Transverse colon (tissue), 4 donors: ENCODE measurements at regions not wholly inside any gene's neighbourhood (a gene's known extent, or its start where the extent isn't known, plus 50 kb on each side); places are given as distances from the start of the nearest gene placed in this dataset.

Experiments used
- DNase-seq: peaks from one replicate; pipeline ENCODE4 v3.0.0-alpha.2; 2019
- H3K27ac ChIP-seq, 4 donors: fragments of 200-600 bp; sonication (generic); 2 replicates each; pipeline ENCODE4 v1.5.1; 2016 to 2018; ENCODE audit warnings: inconsistent platforms in 4 of 4
- H3K27me3 ChIP-seq: fragments of 200-600 bp; sonication (generic); 2 replicates; pipeline ENCODE4 v1.5.1; 2017; ENCODE audit warnings: inconsistent platforms
- H3K36me3 ChIP-seq, 4 donors: fragments of 200-600 bp; sonication (generic); 2 replicates each; pipeline ENCODE4 v1.5.1; 2017 to 2019; ENCODE audit warnings: inconsistent platforms in 4 of 4
- H3K4me1 ChIP-seq, 4 donors: fragments of 200-600 bp; sonication (generic); 2 replicates each; pipeline ENCODE4 v1.5.1; 2017 to 2020; ENCODE audit warnings: inconsistent platforms in 4 of 4
- H3K4me3 ChIP-seq, 4 donors: fragments of 200-600 bp; sonication (generic); 1 replicate in 1 of 4; 2 replicates in 3 of 4; pipeline versions ENCODE4 v1.5.1 to v1.6.1; 2017 to 2019; ENCODE audit warnings: inconsistent platforms in 4 of 4
- H3K9me3 ChIP-seq, 2 donors: fragments of 200-600 bp; sonication (generic); 2 replicates each; pipeline ENCODE4 v1.5.1; 2017 to 2019; ENCODE audit warnings: inconsistent platforms in 2 of 2
- CTCF ChIP-seq, 5 experiments: fragments of 200-600 bp in 3 of 5; fragments of 450-650 bp in 2 of 5; sonication (generic) in 3 of 5; IDR thresholded peaks; 1 replicate in 2 of 5; 2 replicates in 3 of 5; pipeline ENCODE4 v1.5.1; 2016 to 2017; ENCODE audit warnings: antibody characterized with exemption in 5 of 5, inconsistent platforms in 3 of 5, mild to moderate bottlenecking in 2 of 5, moderate library complexity in 1 of 5
- EP300 ChIP-seq: sonication (generic); formaldehyde crosslinking; IDR thresholded peaks from one replicate; pipeline ENCODE4 v1.6.1; 2017; ENCODE audit warnings: antibody characterized with exemption, low read depth
- POLR2A ChIP-seq: fragments of 450-650 bp; IDR thresholded peaks from one replicate; pipeline ENCODE4 v1.6.1; 2016; ENCODE audit warnings: antibody characterized with exemption, mild to moderate bottlenecking, moderate library complexity
- POLR2AphosphoS5 ChIP-seq, 3 donors: sonication (generic); formaldehyde crosslinking; IDR thresholded peaks; one replicate each; pipeline ENCODE4 v1.6.1; 2016; ENCODE audit warnings: antibody characterized with exemption in 3 of 3
- WGBS, 2 donors: methylation state at CpG; one replicate each; pipeline ENCODE4 v1.1.5; 2018; ENCODE audit warnings: low coverage in 1 of 2; 5-methylcytosine and 5-hydroxymethylcytosine counted together
- in situ Hi-C, 4 donors: fragments of 200-750 bp; cut with MboI; loops; one replicate each; pipeline versions ENCODE4 v1.15.0 to v1.15.1; 2017; ENCODE audit warnings: low sequenced_read_pairs in 3 of 4, low pct_ligation_motif_present in 1 of 4, low pct_unique_long_range_greater_than_20kb in 1 of 4
- intact Hi-C: fragments of 100-400 bp; cut with DNase I; formaldehyde crosslinking; loops from one replicate; pipeline ENCODE4 v1.15.1; 2023; ENCODE audit warnings: low total_unique reads

GRCh38 chr16:79269211-79269863, 331.2 kb downstream of the MAF start:
- peaks cover 0 to 5% (median 0%) of the 10 kb centered on the region in 4 donors for H3K4me1 ChIP-seq
- no peak for TF ChIP-seq EP300
- TF ChIP-seq CTCF (IDR thresholded peaks at IDR 0.05): no peak
- TF ChIP-seq POLR2A: no peak
- no peak for TF ChIP-seq POLR2AphosphoS5 (IDR thresholded peaks at IDR 0.05)
- H3K9me3 ChIP-seq: no peaks in the 10 kb centered on the region
- no peaks in the 10 kb centered on the region for H3K27me3 ChIP-seq
- no peak overlapping the region for H3K4me3 ChIP-seq
- no peak overlapping the region for H3K27ac ChIP-seq
- in situ Hi-C loops (no loop called here), intact Hi-C loops (no loop called here)
- DNase-seq: no peak
- WGBS, 2 donors: 69% methylated on average over 8 of the region's 8 CpGs; no CpG with 5 or more reads in 1 of the 2 donors
- H3K36me3 ChIP-seq: no peaks in the 10 kb centered on the region

GRCh38 chr16:79267781-79268180, 332.8 kb downstream of the MAF start:
- Histone ChIP-seq H3K4me1 (peaks cover 0 to 5% (median 0%) of the 10 kb centered on the region in 4 donors), H3K36me3 (no peaks in the 10 kb centered on the region), H3K27me3 (no peaks in the 10 kb centered on the region), H3K4me3 (no peak overlapping the region), H3K9me3 (no peaks in the 10 kb centered on the region), H3K27ac (no peak overlapping the region)
- 86 to 87% methylated on average over 3 to 6 of the region's 6 CpGs for WGBS, 2 donors
- intact Hi-C loops: no loop called here
- in situ Hi-C loops: no loop called here
- TF ChIP-seq POLR2A (no peak), EP300 (no peak), POLR2AphosphoS5 (IDR thresholded peaks at IDR 0.05) (no peak), CTCF (IDR thresholded peaks at IDR 0.05) (no peak)
- no peak for DNase-seq

- H3K36me3 ChIP-seq: no peaks in the 10 kb centered on the region
- in situ Hi-C loops (no loop called here), intact Hi-C loops (no loop called here)
- no peak overlapping the region for H3K27ac ChIP-seq
- no peaks in the 10 kb centered on the region for H3K27me3 ChIP-seq
- TF ChIP-seq POLR2AphosphoS5 (IDR thresholded peaks at IDR 0.05) (no peak), POLR2A (no peak), CTCF (IDR thresholded peaks at IDR 0.05) (no peak), EP300 (no peak)
- peaks cover 0 to 5% (median 0%) of the 10 kb centered on the region in 4 donors for H3K4me1 ChIP-seq
- no peak for DNase-seq
- no peaks in the 10 kb centered on the region for H3K9me3 ChIP-seq
- H3K4me3 ChIP-seq: no peak overlapping the region
- 83 to 90% methylated on average over 5 to 6 of the region's 6 CpGs for WGBS, 2 donors
Observed at GRCh38 chr16:79267146-79267545, 333.4 kb downstream of the MAF start.

- no peaks in the 10 kb centered on the region for H3K27me3 ChIP-seq
- intact Hi-C loops (no loop called here), in situ Hi-C loops (no loop called here)
- no peaks in the 10 kb centered on the region for H3K36me3 ChIP-seq
- H3K27ac ChIP-seq: no peak overlapping the region
- DNase-seq: no peak
- no peaks in the 10 kb centered on the region for H3K9me3 ChIP-seq
- no peak overlapping the region for H3K4me3 ChIP-seq
- 67 to 81% methylated on average over 4 of the region's 4 CpGs for WGBS, 2 donors
- H3K4me1 ChIP-seq: peaks cover 0 to 5% (median 1%) of the 10 kb centered on the region in 4 donors
- no peak for TF ChIP-seq CTCF (IDR thresholded peaks at IDR 0.05)
- TF ChIP-seq POLR2AphosphoS5 (IDR thresholded peaks at IDR 0.05): no peak
- TF ChIP-seq EP300: no peak
- no peak for TF ChIP-seq POLR2A
Observed at GRCh38 chr16:79265701-79266100, 334.8 kb downstream of the MAF start.
